Keratinocyte (primary cell): ENCODE measurements at regions not wholly inside any gene's neighbourhood (a gene's known extent, or its start where the extent isn't known, plus 50 kb on each side); places are given as distances from the start of the nearest gene placed in this dataset.

Experiments used
- DNase-seq: peaks from one replicate; pipeline ENCODE4 v3.0.0-alpha.2; 2011; ENCODE audit warnings: low read depth, missing footprints, low spot score
- FAIRE-seq: peaks from 2 replicates; lab custom pipeline; 2011; peaks lifted over from hg19 to GRCh38; lab: Jason Lieb, UNC
- H2AFZ ChIP-seq: 2 replicates; pipeline ENCODE4 v1.6.0; 2012; ENCODE audit warnings: low read length, control low read depth, inconsistent platforms; ENCODE audit not compliant: control insufficient read depth
- H3K27ac ChIP-seq: 2 replicates; pipeline ENCODE4 v1.5.1; 2011; ENCODE audit warnings: low read length; ENCODE audit not compliant: control insufficient read depth, insufficient read depth
- H3K27me3 ChIP-seq: 3 replicates; pipeline ENCODE4 v1.6.0; 2011; ENCODE audit warnings: low read length; ENCODE audit not compliant: control insufficient read depth, insufficient read depth; ENCODE audit errors: extremely low read depth
- H3K36me3 ChIP-seq, 2 experiments: 2 replicates in 1 of 2; 3 replicates in 1 of 2; pipeline ENCODE4 v1.5.1; 2011; ENCODE audit warnings: low read length in 2 of 2, mild to moderate bottlenecking in 1 of 2; ENCODE audit not compliant: control insufficient read depth in 2 of 2, insufficient read depth in 2 of 2; ENCODE audit errors: extremely low read depth in 1 of 2
- H3K4me1 ChIP-seq: 3 replicates; pipeline ENCODE4 v1.5.1; 2011; ENCODE audit warnings: low read length; ENCODE audit not compliant: control insufficient read depth, insufficient read depth; ENCODE audit errors: extremely low read depth
- H3K4me2 ChIP-seq: 3 replicates; pipeline ENCODE4 v1.6.0; 2011; ENCODE audit warnings: low read depth, low read length; ENCODE audit not compliant: control insufficient read depth, insufficient read depth; ENCODE audit errors: extremely low read depth
- H3K4me3 ChIP-seq, 3 experiments: fragments of 200-600 bp in 1 of 3; sonication (generic) in 1 of 3; 2 replicates in 2 of 3; 3 replicates in 1 of 3; pipeline ENCODE4 v1.5.1; 2011 to 2016; ENCODE audit warnings: low read length in 3 of 3, mild to moderate bottlenecking in 3 of 3, control low read depth in 2 of 3, inconsistent platforms in 1 of 3, low read depth in 1 of 3, mixed read lengths in 1 of 3, mixed run types in 1 of 3, moderate library complexity in 1 of 3; ENCODE audit not compliant: control insufficient read depth in 2 of 3, insufficient read depth in 2 of 3; ENCODE audit errors: extremely low read depth in 1 of 3
- H3K79me2 ChIP-seq: 2 replicates; pipeline ENCODE4 v1.6.0; 2012; ENCODE audit warnings: low read length; ENCODE audit not compliant: control insufficient read depth, insufficient read depth
- H3K9ac ChIP-seq: 3 replicates; pipeline ENCODE4 v1.6.0; 2011; ENCODE audit warnings: low read length; ENCODE audit not compliant: control insufficient read depth, insufficient read depth; ENCODE audit errors: extremely low read depth
- H3K9me1 ChIP-seq: 3 replicates; pipeline ENCODE4 v1.6.0; 2011; ENCODE audit warnings: low read length; ENCODE audit not compliant: control insufficient read depth, insufficient read depth; ENCODE audit errors: extremely low read depth
- H3K9me3 ChIP-seq: 2 replicates; pipeline ENCODE4 v1.5.1; 2012; ENCODE audit warnings: low read depth, low read length; ENCODE audit not compliant: control insufficient read depth
- H4K20me1 ChIP-seq: 3 replicates; pipeline ENCODE4 v1.6.0; 2011; ENCODE audit warnings: low read length; ENCODE audit not compliant: control insufficient read depth, insufficient read depth; ENCODE audit errors: extremely low read depth
- EZH2 ChIP-seq: IDR thresholded peaks from one replicate; pipeline ENCODE4 v1.6.1; 2012; ENCODE audit warnings: inconsistent platforms, mild to moderate bottlenecking, low read length, moderate library complexity
- dilution Hi-C: fragments of 300-500 bp; cut with MboI; formaldehyde crosslinking; loops from one replicate; pipeline ENCODE4 v1.7.0; 2020; ENCODE audit warnings: low sequenced_read_pairs; ENCODE audit not compliant: extremely low pct_ligation_motif_present
- TF ChIP-seq, protein P1 (sequence below), 3 experiments: IDR thresholded peaks in 1 of 3; conservative IDR thresholded peaks in 1 of 3; optimal IDR thresholded peaks in 1 of 3; 2 replicates in 2 of 3; 3 replicates in 1 of 3; pipeline versions ENCODE3 to v1.5.1; 2011; ENCODE audit warnings: low read length in 3 of 3, mild to moderate bottlenecking in 3 of 3, moderate library complexity in 2 of 3, control low read depth in 1 of 3, inconsistent platforms in 1 of 3; ENCODE audit not compliant: insufficient read depth in 2 of 3; ENCODE audit errors: extremely low read depth in 1 of 3

DNA sequence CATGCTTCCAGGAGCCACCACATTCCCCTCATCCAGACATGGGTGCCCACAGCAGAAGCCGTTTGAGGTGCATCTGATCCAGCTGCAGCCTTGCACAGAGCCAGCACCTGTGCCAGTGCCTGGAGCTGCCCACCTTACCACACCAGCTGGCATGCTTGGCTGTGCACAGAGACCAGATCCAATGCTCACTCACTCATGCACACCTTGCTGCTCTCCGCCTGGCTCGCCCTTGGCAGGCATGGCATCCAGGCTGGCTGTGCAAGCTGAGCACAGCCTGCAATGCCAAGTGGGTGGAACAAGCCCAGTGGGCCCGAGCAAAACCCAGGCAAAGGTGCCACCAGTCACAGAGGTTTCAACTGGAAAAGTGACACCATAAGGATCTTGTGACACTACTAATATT, 66.9 kb upstream of the SEMA3A start:
- no peak overlapping the region for H3K27ac ChIP-seq
- H3K9me1 ChIP-seq: no peaks in the 10 kb centered on the region
- no peaks in the 10 kb centered on the region for H3K9me3 ChIP-seq
- FAIRE-seq (no peak), DNase-seq (no peak)
- H3K27me3 ChIP-seq: no peaks in the 10 kb centered on the region
- H3K4me2 ChIP-seq: no peak overlapping the region
- no peaks in the 10 kb centered on the region for H4K20me1 ChIP-seq
- dilution Hi-C loops: no loop called here
- H3K79me2 ChIP-seq: no peaks in the 10 kb centered on the region
- no peak overlapping the region for H3K9ac ChIP-seq
- H2AFZ ChIP-seq: no peak overlapping the region
- H3K4me3 ChIP-seq: no peak overlapping the region
- TF ChIP-seq, protein P1, sequence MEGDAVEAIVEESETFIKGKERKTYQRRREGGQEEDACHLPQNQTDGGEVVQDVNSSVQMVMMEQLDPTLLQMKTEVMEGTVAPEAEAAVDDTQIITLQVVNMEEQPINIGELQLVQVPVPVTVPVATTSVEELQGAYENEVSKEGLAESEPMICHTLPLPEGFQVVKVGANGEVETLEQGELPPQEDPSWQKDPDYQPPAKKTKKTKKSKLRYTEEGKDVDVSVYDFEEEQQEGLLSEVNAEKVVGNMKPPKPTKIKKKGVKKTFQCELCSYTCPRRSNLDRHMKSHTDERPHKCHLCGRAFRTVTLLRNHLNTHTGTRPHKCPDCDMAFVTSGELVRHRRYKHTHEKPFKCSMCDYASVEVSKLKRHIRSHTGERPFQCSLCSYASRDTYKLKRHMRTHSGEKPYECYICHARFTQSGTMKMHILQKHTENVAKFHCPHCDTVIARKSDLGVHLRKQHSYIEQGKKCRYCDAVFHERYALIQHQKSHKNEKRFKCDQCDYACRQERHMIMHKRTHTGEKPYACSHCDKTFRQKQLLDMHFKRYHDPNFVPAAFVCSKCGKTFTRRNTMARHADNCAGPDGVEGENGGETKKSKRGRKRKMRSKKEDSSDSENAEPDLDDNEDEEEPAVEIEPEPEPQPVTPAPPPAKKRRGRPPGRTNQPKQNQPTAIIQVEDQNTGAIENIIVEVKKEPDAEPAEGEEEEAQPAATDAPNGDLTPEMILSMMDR (optimal IDR thresholded peaks at IDR 0.05 in 1 of 3, IDR thresholded peaks at IDR 0.05 in 1 of 3, conservative IDR thresholded peaks at IDR 0.05 in 1 of 3; ENCODE audit: extremely low read depth in 1 of 3, insufficient read depth in 2 of 3, low read length in 3 of 3): no peak
- no peak for TF ChIP-seq EZH2
- H3K36me3 ChIP-seq: no peaks in the 10 kb centered on the region
- no peaks in the 10 kb centered on the region for H3K4me1 ChIP-seq

DNA sequence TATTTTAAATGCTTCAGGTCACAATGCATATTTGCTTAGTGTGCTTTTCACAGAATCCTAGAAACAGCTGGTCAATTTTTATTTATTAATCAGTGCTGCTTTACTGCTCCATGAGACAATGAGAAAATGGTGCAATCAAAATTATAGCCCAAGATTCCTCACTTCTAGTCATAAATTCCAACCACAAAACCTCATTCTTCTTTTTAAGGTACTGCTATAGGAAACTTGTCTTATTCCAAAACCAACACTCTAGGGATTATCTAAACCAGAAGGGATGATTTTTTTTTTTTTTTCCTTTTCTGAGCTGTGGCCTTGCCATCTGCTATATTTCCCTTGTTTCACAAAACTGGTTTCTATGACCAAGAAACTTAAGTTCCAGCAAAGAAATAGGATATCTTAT, 64.0 kb upstream of the SEMA3A start:
- H3K36me3 ChIP-seq: no peaks in the 10 kb centered on the region
- H3K79me2 ChIP-seq: no peaks in the 10 kb centered on the region
- no peaks in the 10 kb centered on the region for H3K9me1 ChIP-seq
- dilution Hi-C loops: no loop called here
- no peak overlapping the region for H3K4me2 ChIP-seq
- no peak overlapping the region for H3K27ac ChIP-seq
- no peaks in the 10 kb centered on the region for H3K4me1 ChIP-seq
- no peak overlapping the region for H2AFZ ChIP-seq
- H3K9ac ChIP-seq: no peak overlapping the region
- no peak for FAIRE-seq
- DNase-seq: no peak
- no peak overlapping the region for H3K4me3 ChIP-seq
- TF ChIP-seq EZH2: no peak
- TF ChIP-seq, protein P1 (optimal IDR thresholded peaks at IDR 0.05 in 1 of 3, IDR thresholded peaks at IDR 0.05 in 1 of 3, conservative IDR thresholded peaks at IDR 0.05 in 1 of 3; ENCODE audit: extremely low read depth in 1 of 3, insufficient read depth in 2 of 3, low read length in 3 of 3): no peak
- H3K27me3 ChIP-seq: no peaks in the 10 kb centered on the region
- H4K20me1 ChIP-seq: no peaks in the 10 kb centered on the region
- no peaks in the 10 kb centered on the region for H3K9me3 ChIP-seq
